GM23248 (cell line): ENCODE measurements at regions not wholly inside any gene's neighbourhood (a gene's known extent, or its start where the extent isn't known, plus 50 kb on each side); places are given as distances from the start of the nearest gene placed in this dataset.

ENCODE experiments used
- DNase-seq: peaks from one replicate; pipeline ENCODE4 v3.0.0-alpha.2; 2015
- H2AFZ ChIP-seq: fragments of 200-600 bp; sonication (generic); 2 replicates; pipeline ENCODE4 v1.6.1; 2016; ENCODE audit warnings: antibody characterized with exemption
- H3F3A ChIP-seq: fragments of 200-600 bp; sonication (generic); 2 replicates; pipeline ENCODE4 v1.6.1; 2016; ENCODE audit warnings: mild to moderate bottlenecking, antibody characterized with exemption, mixed run types; ENCODE audit not compliant: insufficient read depth
- H3K27ac ChIP-seq: fragments of 200-600 bp; sonication (generic); 2 replicates; pipeline ENCODE4 v1.5.1; 2016; ENCODE audit warnings: mild to moderate bottlenecking
- H3K27me3 ChIP-seq: fragments of 200-600 bp; sonication (generic); replicated peaks from 2 replicates; pipeline ENCODE4 v1.6.1; 2016; ENCODE audit warnings: mild to moderate bottlenecking; ENCODE audit not compliant: insufficient read depth
- H3K36me3 ChIP-seq: fragments of 200-600 bp; sonication (generic); 2 replicates; pipeline ENCODE4 v1.6.1; 2016; ENCODE audit warnings: low read depth, mild to moderate bottlenecking
- H3K4me1 ChIP-seq: fragments of 200-600 bp; sonication (generic); 2 replicates; pipeline ENCODE4 v1.6.1; 2016; ENCODE audit warnings: mild to moderate bottlenecking; ENCODE audit not compliant: insufficient read depth
- H3K4me2 ChIP-seq: fragments of 200-600 bp; sonication (generic); one replicate; pipeline ENCODE4 v1.6.1; 2016; ENCODE audit warnings: mild to moderate bottlenecking; ENCODE audit not compliant: unreplicated experiment
- H3K4me3 ChIP-seq: fragments of 200-600 bp; sonication (generic); 2 replicates; pipeline ENCODE4 v1.5.1; 2016; ENCODE audit warnings: mild to moderate bottlenecking
- H3K79me2 ChIP-seq: fragments of 200-600 bp; sonication (generic); 2 replicates; pipeline ENCODE4 v1.6.1; 2016; ENCODE audit warnings: mild to moderate bottlenecking; ENCODE audit not compliant: insufficient read depth
- H3K9ac ChIP-seq: fragments of 200-600 bp; sonication (generic); 2 replicates; pipeline ENCODE4 v1.6.1; 2016; ENCODE audit warnings: mild to moderate bottlenecking
- H3K9me2 ChIP-seq: fragments of 200-600 bp; sonication (generic); 2 replicates; pipeline ENCODE4 v1.6.1; 2016; ENCODE audit warnings: mixed run types, mild to moderate bottlenecking, moderate library complexity; ENCODE audit not compliant: insufficient read depth
- H3K9me3 ChIP-seq: fragments of 200-600 bp; sonication (generic); one replicate; pipeline ENCODE4 v1.6.1; 2017; ENCODE audit warnings: low read depth
- H4K20me1 ChIP-seq: fragments of 200-600 bp; sonication (generic); 2 replicates; pipeline ENCODE4 v1.6.0; 2016; ENCODE audit not compliant: insufficient read depth
- EZH2 ChIP-seq: fragments of 200-600 bp; sonication (generic); IDR thresholded peaks from 2 replicates; pipeline ENCODE4 v1.6.1; 2018; ENCODE audit warnings: antibody characterized with exemption, mild to moderate bottlenecking; ENCODE audit not compliant: insufficient read depth, poor library complexity, severe bottlenecking
- EZH2phosphoT487 ChIP-seq: fragments of 200-600 bp; sonication (generic); IDR thresholded peaks from 2 replicates; pipeline ENCODE4 v1.6.1; 2018; ENCODE audit warnings: antibody characterized with exemption, moderate library complexity, mild to moderate bottlenecking, low read depth; ENCODE audit not compliant: insufficient read depth
- WGBS, 2 experiments: methylation state at CpG; one replicate each; pipeline ENCODE4 v1.1.6; 2015 to 2017; ENCODE audit warnings: low lambda C conversion rate in 2 of 2, low coverage in 1 of 2; ENCODE audit errors: missing lambda C conversion rate in 2 of 2; 5-methylcytosine and 5-hydroxymethylcytosine counted together
- in situ Hi-C: fragments of 300-500 bp; cut with MboI; formaldehyde crosslinking; loops from 2 replicates; pipeline ENCODE4 v1.15.0; 2020

- H3K4me2 ChIP-seq: no peak overlapping the region
- 81% methylated on average over 10 of the region's 10 CpGs for WGBS, 2 experiments
- no peaks in the 10 kb centered on the region for H3F3A ChIP-seq
- DNase-seq: no peak
- H3K9me2 ChIP-seq: no peaks in the 10 kb centered on the region
- no peak overlapping the region for H3K27ac ChIP-seq
- H2AFZ ChIP-seq: no peak overlapping the region
- H3K9ac ChIP-seq: no peak overlapping the region
- TF ChIP-seq EZH2phosphoT487: no peak
- TF ChIP-seq EZH2: no peak
- H3K4me1 ChIP-seq: no peaks in the 10 kb centered on the region; the same call in 1 of the 2 replicates
- H3K79me2 ChIP-seq: no peaks in the 10 kb centered on the region
- H3K4me3 ChIP-seq: no peak overlapping the region
- in situ Hi-C loops: no loop called here
- H3K27me3 ChIP-seq: peaks cover 12% of the 10 kb centered on the region; the same call in 1 of the 2 replicates
- H3K9me3 ChIP-seq: no peaks in the 10 kb centered on the region
- H4K20me1 ChIP-seq: no peaks in the 10 kb centered on the region
- no peaks in the 10 kb centered on the region for H3K36me3 ChIP-seq
These were observed 183.7 kb downstream of the RGS3 start for GRCh38 chr9:113646946-113647914.

GRCh38 chr9:113648048-113648447, 184.5 kb downstream of the RGS3 start:
- in situ Hi-C loops: no loop called here
- H3K9ac ChIP-seq: no peak overlapping the region
- no peaks in the 10 kb centered on the region for H3K36me3 ChIP-seq
- TF ChIP-seq EZH2 (no peak), EZH2phosphoT487 (no peak)
- H3K79me2 ChIP-seq: no peaks in the 10 kb centered on the region
- no peak overlapping the region for H3K27ac ChIP-seq
- no peaks in the 10 kb centered on the region for H3K9me3 ChIP-seq
- no peak for DNase-seq
- H3K9me2 ChIP-seq: no peaks in the 10 kb centered on the region
- 74 to 82% methylated on average over 2 of the region's 2 CpGs for WGBS, 2 experiments
- no peak overlapping the region for H3K4me2 ChIP-seq
- no peaks in the 10 kb centered on the region for H4K20me1 ChIP-seq
- H3K4me1 ChIP-seq: peaks cover 5% of the 10 kb centered on the region; the same call in 1 of the 2 replicates
- H3K27me3 ChIP-seq: peaks cover 12% of the 10 kb centered on the region; the same call in 1 of the 2 replicates
- H2AFZ ChIP-seq: no peak overlapping the region
- H3K4me3 ChIP-seq: no peak overlapping the region
- peaks cover 4% of the 10 kb centered on the region; the same call in 1 of the 2 replicates for H3F3A ChIP-seq

GRCh38 chr9:113648586-113648985, 185.1 kb downstream of the RGS3 start:
- Histone ChIP-seq H4K20me1 (no peaks in the 10 kb centered on the region), H3K36me3 (no peaks in the 10 kb centered on the region), H3K9me3 (no peaks in the 10 kb centered on the region), H3K27me3 (peaks cover 9% of the 10 kb centered on the region; the same call in 1 of the 2 replicates), H3K79me2 (no peaks in the 10 kb centered on the region), H3K4me1 (peaks cover 5% of the 10 kb centered on the region; the same call in 1 of the 2 replicates), H3K4me2 (no peak overlapping the region), H3K9me2 (no peaks in the 10 kb centered on the region), H3K4me3 (no peak overlapping the region), H3K27ac (no peak overlapping the region), H2AFZ (no peak overlapping the region), H3K9ac (no peak overlapping the region), H3F3A (peaks cover 4% of the 10 kb centered on the region; the same call in 1 of the 2 replicates)
- DNase-seq: no peak
- WGBS, 2 experiments: 83 to 89% methylated on average over 7 of the region's 7 CpGs
- TF ChIP-seq EZH2phosphoT487 (no peak), EZH2 (no peak)
- in situ Hi-C loops: no loop called here

DNA sequence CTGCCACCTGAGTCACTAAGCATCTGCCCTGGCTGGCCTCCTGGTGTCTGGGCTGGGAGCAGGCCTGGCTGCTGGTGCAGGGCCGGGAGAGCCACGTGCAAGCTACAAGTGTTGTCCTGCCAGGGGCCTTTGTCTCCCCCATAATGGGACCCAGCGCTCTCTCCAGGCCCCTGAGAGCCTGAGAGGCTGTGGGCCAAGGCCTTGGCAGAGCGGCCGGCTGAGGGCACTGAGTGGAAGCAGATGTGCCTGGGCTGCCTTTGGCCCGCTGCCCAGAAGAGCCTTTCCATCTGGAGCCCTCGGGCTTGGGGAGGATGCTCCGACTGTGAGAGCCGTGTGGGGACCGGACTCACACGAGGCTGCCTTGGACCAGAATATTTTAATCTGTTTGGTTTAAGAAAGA, 185.5 kb downstream of the RGS3 start:
- Histone ChIP-seq H3K36me3 (no peaks in the 10 kb centered on the region), H3K27ac (no peak overlapping the region), H3K4me3 (no peak overlapping the region), H3K4me1 (peaks cover 5% of the 10 kb centered on the region; the same call in 1 of the 2 replicates), H3K27me3 (0 out of 2 replicates have a peak, but pooled peaks cover 4% of the 10 kb centered on the region), H3K4me2 (no peak overlapping the region), H3F3A (peaks cover 4% of the 10 kb centered on the region; the same call in 1 of the 2 replicates), H3K9me2 (no peaks in the 10 kb centered on the region), H3K9ac (no peak overlapping the region), H2AFZ (no peak overlapping the region), H4K20me1 (no peaks in the 10 kb centered on the region), H3K9me3 (no peaks in the 10 kb centered on the region), H3K79me2 (no peaks in the 10 kb centered on the region)
- TF ChIP-seq EZH2 (no peak), EZH2phosphoT487 (no peak)
- peak; percentile 67 for DNase-seq
- WGBS, 2 experiments: 31 to 35% methylated on average over 11 of the region's 11 CpGs
- in situ Hi-C loops: no loop called here
